ENCODE measurements at regions not wholly inside any gene's neighbourhood (a gene's known extent, or its start where the extent isn't known, plus 50 kb on each side); places are given as distances from the start of the nearest gene placed in this dataset.

GRCh38 chr15:25624504-25625177 is 185.8 kb upstream of the UBE3A start:
- Mint-ChIP-seq H3K36me3 (ENCODE audit: low read depth) (no peaks in the 10 kb centered on the region), H3K4me3 (no peak overlapping the region), H3K4me1 (ENCODE audit: low read depth) (no peaks in the 10 kb centered on the region), H3K27ac (no peak overlapping the region), H3K27me3 (ENCODE audit: low read depth) (peaks cover 5% of the 10 kb centered on the region), H3K9me3 (peaks cover 3% of the 10 kb centered on the region)
- DNase-seq, result no peak
- intact Hi-C loops (cut with micrococcal nuclease), result no loop called here
- CTCF ChIA-PET, result interaction anchor here (0.7 kb wide), 1 partner anchor 490 kb away, joined by 3 read pairs; no protein-coding TSS in a partner anchor

GRCh38 chr15:25623708-25624107 is 184.9 kb upstream of the UBE3A start:
- Mint-ChIP-seq H3K36me3 (ENCODE audit: low read depth) (no peaks in the 10 kb centered on the region), H3K27me3 (ENCODE audit: low read depth) (no peaks in the 10 kb centered on the region), H3K4me1 (ENCODE audit: low read depth) (no peaks in the 10 kb centered on the region), H3K27ac (no peak overlapping the region), H3K4me3 (no peak overlapping the region), H3K9me3 (no peaks in the 10 kb centered on the region)
- no peak for DNase-seq
- CTCF ChIA-PET, result no interaction called here
- intact Hi-C loops (cut with micrococcal nuclease), result no loop called here

GRCh38 chr15:25620466-25620865 is 181.6 kb upstream of the UBE3A start:
- intact Hi-C loops (cut with micrococcal nuclease), result no loop called here
- Mint-ChIP-seq H3K27me3 (ENCODE audit: low read depth) (no peaks in the 10 kb centered on the region), H3K27ac (no peak overlapping the region), H3K4me1 (ENCODE audit: low read depth) (no peaks in the 10 kb centered on the region), H3K36me3 (ENCODE audit: low read depth) (no peaks in the 10 kb centered on the region), H3K4me3 (no peak overlapping the region), H3K9me3 (peaks cover 2% of the 10 kb centered on the region)
- CTCF ChIA-PET, result no interaction called here
- DNase-seq, result no peak

- no peaks in the 10 kb centered on the region for H3K4me1 Mint-ChIP-seq (ENCODE audit: low read depth)
- H3K27me3 Mint-ChIP-seq (ENCODE audit: low read depth), result no peaks in the 10 kb centered on the region
- peaks cover 2% of the 10 kb centered on the region for H3K9me3 Mint-ChIP-seq
- intact Hi-C loops (cut with micrococcal nuclease), result no loop called here
- CTCF ChIA-PET, result interaction anchor here (0.5 kb wide), 1 partner anchor 111 kb away, joined by 4 read pairs; no protein-coding TSS in a partner anchor
- H3K27ac Mint-ChIP-seq, result no peak overlapping the region
- DNase-seq, result no peak
- H3K36me3 Mint-ChIP-seq (ENCODE audit: low read depth), result no peaks in the 10 kb centered on the region
- H3K4me3 Mint-ChIP-seq, result no peak overlapping the region
These were observed 180.9 kb upstream of the UBE3A start for GRCh38 chr15:25619761-25620160.

- peaks cover 2% of the 10 kb centered on the region for H3K9me3 Mint-ChIP-seq
- H3K4me1 Mint-ChIP-seq (ENCODE audit: low read depth), result no peaks in the 10 kb centered on the region
- H3K27me3 Mint-ChIP-seq (ENCODE audit: low read depth), result no peaks in the 10 kb centered on the region
- CTCF ChIA-PET, result interaction anchor here (0.5 kb wide), 1 partner anchor 110 kb away, joined by 4 read pairs; no protein-coding TSS in a partner anchor
- H3K27ac Mint-ChIP-seq, result no peak overlapping the region
- no peaks in the 10 kb centered on the region for H3K36me3 Mint-ChIP-seq (ENCODE audit: low read depth)
- no peak overlapping the region for H3K4me3 Mint-ChIP-seq
- DNase-seq, result no peak
- intact Hi-C loops (cut with micrococcal nuclease), result no loop called here
These were observed 180.3 kb upstream of the UBE3A start for GRCh38 chr15:25619076-25619475.

GRCh38 chr15:25618161-25618560 is 179.3 kb upstream of the UBE3A start:
- Mint-ChIP-seq H3K36me3 (ENCODE audit: low read depth) (no peaks in the 10 kb centered on the region), H3K9me3 (peaks cover 2% of the 10 kb centered on the region), H3K4me1 (ENCODE audit: low read depth) (no peaks in the 10 kb centered on the region), H3K27ac (no peak overlapping the region), H3K27me3 (ENCODE audit: low read depth) (no peaks in the 10 kb centered on the region), H3K4me3 (no peak overlapping the region)
- intact Hi-C loops (cut with micrococcal nuclease), result no loop called here
- DNase-seq, result no peak
- CTCF ChIA-PET, result no interaction called here

- Mint-ChIP-seq H3K9me3 (peaks cover 2% of the 10 kb centered on the region), H3K4me3 (no peak overlapping the region), H3K27ac (no peak overlapping the region), H3K27me3 (ENCODE audit: low read depth) (peaks cover 2% of the 10 kb centered on the region), H3K4me1 (ENCODE audit: low read depth) (no peaks in the 10 kb centered on the region), H3K36me3 (ENCODE audit: low read depth) (no peaks in the 10 kb centered on the region)
- CTCF ChIA-PET, result interaction anchor here (0.7 kb wide), 1 partner anchor 1173 kb away, joined by 3 read pairs; no protein-coding TSS in a partner anchor
- intact Hi-C loops (cut with micrococcal nuclease), result no loop called here
- DNase-seq, result no peak
These were observed 177.6 kb upstream of the UBE3A start for GRCh38 chr15:25616471-25616870.

- Mint-ChIP-seq H3K4me3 (no peak overlapping the region), H3K27ac (no peak overlapping the region), H3K27me3 (ENCODE audit: low read depth) (peaks cover 6% of the 10 kb centered on the region), H3K4me1 (ENCODE audit: low read depth) (no peaks in the 10 kb centered on the region), H3K36me3 (ENCODE audit: low read depth) (no peaks in the 10 kb centered on the region), H3K9me3 (peaks cover 2% of the 10 kb centered on the region)
- DNase-seq, result no peak
- intact Hi-C loops (cut with micrococcal nuclease), result no loop called here
- CTCF ChIA-PET, result no interaction called here
These were observed 174.3 kb upstream of the UBE3A start for GRCh38 chr15:25613134-25613533.

- CTCF ChIA-PET, result no interaction called here
- Mint-ChIP-seq H3K9me3 (no peaks in the 10 kb centered on the region), H3K4me1 (ENCODE audit: low read depth) (no peaks in the 10 kb centered on the region), H3K27ac (no peak overlapping the region), H3K27me3 (ENCODE audit: low read depth) (peaks cover 6% of the 10 kb centered on the region), H3K4me3 (no peak overlapping the region), H3K36me3 (ENCODE audit: low read depth) (no peaks in the 10 kb centered on the region)
- intact Hi-C loops (cut with micrococcal nuclease), result no loop called here
- DNase-seq, result no peak
These were observed 172.8 kb upstream of the UBE3A start for GRCh38 chr15:25611603-25612002.

GRCh38 chr15:25609371-25609770 is 170.5 kb upstream of the UBE3A start:
- H3K27ac Mint-ChIP-seq, result no peak overlapping the region
- intact Hi-C loops (cut with micrococcal nuclease), result no loop called here
- no peaks in the 10 kb centered on the region for H3K4me1 Mint-ChIP-seq (ENCODE audit: low read depth)
- H3K27me3 Mint-ChIP-seq (ENCODE audit: low read depth), result peaks cover 6% of the 10 kb centered on the region
- CTCF ChIA-PET, result no interaction called here
- H3K4me3 Mint-ChIP-seq, result no peak overlapping the region
- no peaks in the 10 kb centered on the region for H3K36me3 Mint-ChIP-seq (ENCODE audit: low read depth)
- no peak for DNase-seq
- peaks cover under 1% of the 10 kb centered on the region for H3K9me3 Mint-ChIP-seq

GRCh38 chr15:25608926-25609325 is 170.1 kb upstream of the UBE3A start:
- H3K27ac Mint-ChIP-seq, result no peak overlapping the region

GRCh38 chr15:25605151-25605550 is 166.3 kb upstream of the UBE3A start:
- Mint-ChIP-seq H3K27ac (no peak overlapping the region), H3K4me3 (no peak overlapping the region), H3K36me3 (ENCODE audit: low read depth) (no peaks in the 10 kb centered on the region), H3K27me3 (ENCODE audit: low read depth) (peaks cover 5% of the 10 kb centered on the region), H3K4me1 (ENCODE audit: low read depth) (no peaks in the 10 kb centered on the region), H3K9me3 (peaks cover 6% of the 10 kb centered on the region)
- intact Hi-C loops (cut with micrococcal nuclease), result no loop called here
- DNase-seq, result no peak
- CTCF ChIA-PET, result no interaction called here

More at GRCh38 chr15:25608926-25609325, 170.1 kb upstream of the UBE3A start:
- intact Hi-C loops (cut with micrococcal nuclease), result no loop called here
- Mint-ChIP-seq H3K9me3 (peaks cover 5% of the 10 kb centered on the region), H3K4me1 (ENCODE audit: low read depth) (no peaks in the 10 kb centered on the region), H3K4me3 (no peak overlapping the region), H3K36me3 (ENCODE audit: low read depth) (no peaks in the 10 kb centered on the region), H3K27me3 (ENCODE audit: low read depth) (peaks cover 7% of the 10 kb centered on the region)
- CTCF ChIA-PET, result no interaction called here
- DNase-seq, result no peak

GRCh38 chr15:25600751-25601150 is 161.9 kb upstream of the UBE3A start:
- CTCF ChIA-PET, result no interaction called here
- Mint-ChIP-seq H3K4me3 (no peak overlapping the region), H3K36me3 (ENCODE audit: low read depth) (no peaks in the 10 kb centered on the region), H3K27me3 (ENCODE audit: low read depth) (peaks cover 6% of the 10 kb centered on the region), H3K9me3 (peaks cover 6% of the 10 kb centered on the region), H3K4me1 (ENCODE audit: low read depth) (no peaks in the 10 kb centered on the region), H3K27ac (no peak overlapping the region)
- DNase-seq, result no peak
- intact Hi-C loops (cut with micrococcal nuclease), result no loop called here
